ENCODE measurements at regions not wholly inside any gene's neighbourhood (a gene's known extent, or its start where the extent isn't known, plus 50 kb on each side); places are given as distances from the start of the nearest gene placed in this dataset.

DNA sequence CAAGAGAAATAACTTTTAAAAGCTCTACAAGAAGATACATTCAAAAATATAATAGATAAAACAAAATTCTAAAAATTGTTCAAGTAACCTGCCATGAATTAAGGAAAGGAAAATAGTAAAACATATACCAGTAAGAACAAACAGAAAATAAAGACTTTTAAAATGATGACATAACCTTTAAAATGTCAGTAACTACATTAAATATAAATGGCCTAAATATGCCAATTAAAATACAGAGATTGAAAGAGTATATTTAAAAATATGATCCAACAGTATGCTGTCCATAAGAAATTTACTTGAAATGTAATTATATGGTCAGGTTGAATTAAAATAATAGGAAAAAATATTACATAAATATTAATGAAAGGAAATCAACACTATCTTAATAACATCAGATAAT lies 911.7 kb upstream of the POU3F3 start:
- Histone ChIP-seq H2AFZ (ENCODE audit: insufficient read depth, low read depth, low read length, poor library complexity, severe bottlenecking) (no peak overlapping the region), H3K27me3 (ENCODE audit: control insufficient read depth in 2 of 2, insufficient read depth in 2 of 2, low read length in 2 of 2) (no peaks in the 10 kb centered on the region), H3K4me1 (ENCODE audit: control insufficient read depth in 1 of 2, insufficient read depth in 2 of 2, low read length in 2 of 2) (no peaks in the 10 kb centered on the region), H3K79me2 (ENCODE audit: insufficient read depth, low read length) (no peaks in the 10 kb centered on the region), H3K4me3 (replicated peaks in 1 of 3; ENCODE audit: low read depth in 2 of 3, low read length in 3 of 3) (no peak overlapping the region), H3K36me3 (replicated peaks in 1 of 2; ENCODE audit: control insufficient read depth in 1 of 2, insufficient read depth in 2 of 2, low read length in 2 of 2) (no peaks in the 10 kb centered on the region), H3K9ac (ENCODE audit: insufficient read depth, low read length, poor library complexity, severe bottlenecking) (no peak overlapping the region), H3K27ac (ENCODE audit: low read depth in 1 of 2, low read length in 2 of 2) (no peak overlapping the region), H4K20me1 (ENCODE audit: insufficient read depth, low read length) (no peaks in the 10 kb centered on the region), H3K9me3 (replicated peaks in 1 of 2; ENCODE audit: control insufficient read depth in 1 of 2, insufficient read depth in 1 of 2, low read length in 2 of 2) (no peaks in the 10 kb centered on the region), H3K4me2 (replicated peaks; ENCODE audit: extremely low read depth, low read length, poor library complexity, severe bottlenecking) (no peak overlapping the region)
- H3K27me3 Mint-ChIP-seq (ENCODE audit: low read depth in 3 of 3), result no peaks in the 10 kb centered on the region
- TF ChIP-seq, protein P1, sequence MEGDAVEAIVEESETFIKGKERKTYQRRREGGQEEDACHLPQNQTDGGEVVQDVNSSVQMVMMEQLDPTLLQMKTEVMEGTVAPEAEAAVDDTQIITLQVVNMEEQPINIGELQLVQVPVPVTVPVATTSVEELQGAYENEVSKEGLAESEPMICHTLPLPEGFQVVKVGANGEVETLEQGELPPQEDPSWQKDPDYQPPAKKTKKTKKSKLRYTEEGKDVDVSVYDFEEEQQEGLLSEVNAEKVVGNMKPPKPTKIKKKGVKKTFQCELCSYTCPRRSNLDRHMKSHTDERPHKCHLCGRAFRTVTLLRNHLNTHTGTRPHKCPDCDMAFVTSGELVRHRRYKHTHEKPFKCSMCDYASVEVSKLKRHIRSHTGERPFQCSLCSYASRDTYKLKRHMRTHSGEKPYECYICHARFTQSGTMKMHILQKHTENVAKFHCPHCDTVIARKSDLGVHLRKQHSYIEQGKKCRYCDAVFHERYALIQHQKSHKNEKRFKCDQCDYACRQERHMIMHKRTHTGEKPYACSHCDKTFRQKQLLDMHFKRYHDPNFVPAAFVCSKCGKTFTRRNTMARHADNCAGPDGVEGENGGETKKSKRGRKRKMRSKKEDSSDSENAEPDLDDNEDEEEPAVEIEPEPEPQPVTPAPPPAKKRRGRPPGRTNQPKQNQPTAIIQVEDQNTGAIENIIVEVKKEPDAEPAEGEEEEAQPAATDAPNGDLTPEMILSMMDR (IDR thresholded peaks at IDR 0.05), result no peak
- H3K4me3 Mint-ChIP-seq, result no peak overlapping the region
- no peaks in the 10 kb centered on the region for H3K36me3 Mint-ChIP-seq
- intact Hi-C loops (cut with micrococcal nuclease), result no loop called here
- peaks cover 0 to 5% (median 2%) of the 10 kb centered on the region in 7 donors for H3K9me3 Mint-ChIP-seq
- H3K27ac Mint-ChIP-seq, result no peak overlapping the region
- H3K4me1 Mint-ChIP-seq, result no peaks in the 10 kb centered on the region
- DNase-seq, result no peak

DNA sequence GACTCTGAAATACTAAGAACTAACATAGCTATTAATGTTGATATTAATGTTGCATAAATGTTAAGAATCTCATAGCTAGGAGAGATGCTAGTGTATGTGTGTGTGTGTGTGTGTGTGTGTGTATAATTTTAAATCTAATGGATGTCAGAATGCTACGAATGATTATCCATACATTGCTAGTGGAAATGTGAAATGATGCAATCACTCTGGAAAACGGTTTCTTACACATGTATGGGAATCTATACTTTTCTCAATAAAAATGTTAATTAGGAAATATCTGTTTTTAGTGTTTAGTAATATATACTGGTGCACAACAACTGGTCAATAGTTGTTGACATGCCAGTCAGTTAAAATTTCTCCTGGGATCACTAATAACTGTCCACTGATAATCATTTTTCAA lies 908.8 kb upstream of the POU3F3 start:
- DNase-seq, result no peak
- Mint-ChIP-seq H3K4me1 (no peaks in the 10 kb centered on the region), H3K9me3 (peaks cover 0 to 5% (median 0%) of the 10 kb centered on the region in 7 donors), H3K4me3 (no peak overlapping the region), H3K36me3 (no peaks in the 10 kb centered on the region), H3K27ac (no peak overlapping the region), H3K27me3 (ENCODE audit: low read depth in 3 of 3) (no peaks in the 10 kb centered on the region)
- TF ChIP-seq, protein P1 (IDR thresholded peaks at IDR 0.05), result no peak
- Histone ChIP-seq H4K20me1 (ENCODE audit: insufficient read depth, low read length) (no peaks in the 10 kb centered on the region), H3K4me1 (ENCODE audit: control insufficient read depth in 1 of 2, insufficient read depth in 2 of 2, low read length in 2 of 2) (no peaks in the 10 kb centered on the region), H3K9ac (ENCODE audit: insufficient read depth, low read length, poor library complexity, severe bottlenecking) (no peak overlapping the region), H3K27ac (ENCODE audit: low read depth in 1 of 2, low read length in 2 of 2) (no peak overlapping the region), H3K36me3 (replicated peaks in 1 of 2; ENCODE audit: control insufficient read depth in 1 of 2, insufficient read depth in 2 of 2, low read length in 2 of 2) (no peaks in the 10 kb centered on the region), H2AFZ (ENCODE audit: insufficient read depth, low read depth, low read length, poor library complexity, severe bottlenecking) (no peak overlapping the region), H3K9me3 (replicated peaks in 1 of 2; ENCODE audit: control insufficient read depth in 1 of 2, insufficient read depth in 1 of 2, low read length in 2 of 2) (no peaks in the 10 kb centered on the region), H3K4me2 (replicated peaks; ENCODE audit: extremely low read depth, low read length, poor library complexity, severe bottlenecking) (no peak overlapping the region), H3K79me2 (ENCODE audit: insufficient read depth, low read length) (no peaks in the 10 kb centered on the region), H3K4me3 (replicated peaks in 1 of 3; ENCODE audit: low read depth in 2 of 3, low read length in 3 of 3) (no peak overlapping the region), H3K27me3 (ENCODE audit: control insufficient read depth in 2 of 2, insufficient read depth in 2 of 2, low read length in 2 of 2) (no peaks in the 10 kb centered on the region)
- no CpG with 5 or more reads among the region's 2 CpGs for WGBS (ENCODE audit: insufficient coverage)
- intact Hi-C loops (cut with micrococcal nuclease), result no loop called here
